22Rv1 (cell line): ENCODE measurements at regions not wholly inside any gene's neighbourhood (a gene's known extent, or its start where the extent isn't known, plus 50 kb on each side); places are given as distances from the start of the nearest gene placed in this dataset.

Source experiments
- ZFX ChIP-seq: fragments of 450-650 bp; IDR thresholded peaks from 2 replicates; pipeline ENCODE4 v1.6.1; 2017; ENCODE audit warnings: antibody characterized with exemption, borderline replicate concordance
- TF ChIP-seq, protein P1 (sequence below): fragments of 450-650 bp; IDR thresholded peaks from 2 replicates; pipeline ENCODE4 v1.5.1; 2017; ENCODE audit warnings: mild to moderate bottlenecking

DNA sequence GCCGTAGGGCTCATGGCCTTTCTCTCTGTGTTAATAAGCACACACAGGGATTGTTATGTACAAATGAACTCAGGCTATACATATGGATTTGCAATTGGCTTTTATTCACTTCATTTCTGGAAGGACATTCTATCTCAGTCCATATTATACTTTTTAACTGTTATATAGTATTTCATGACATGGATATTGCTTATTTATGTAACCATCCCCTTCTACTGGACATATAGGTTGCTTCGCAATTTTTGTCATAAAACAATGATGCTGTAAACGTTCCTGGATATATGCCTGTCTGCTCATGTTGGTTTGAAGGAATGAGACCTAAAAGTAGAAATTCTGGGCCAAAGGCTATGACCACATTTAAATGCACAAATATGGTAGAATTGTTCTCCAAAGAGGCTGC, 158.1 kb downstream of the BCOR start:
- TF ChIP-seq, protein P1, sequence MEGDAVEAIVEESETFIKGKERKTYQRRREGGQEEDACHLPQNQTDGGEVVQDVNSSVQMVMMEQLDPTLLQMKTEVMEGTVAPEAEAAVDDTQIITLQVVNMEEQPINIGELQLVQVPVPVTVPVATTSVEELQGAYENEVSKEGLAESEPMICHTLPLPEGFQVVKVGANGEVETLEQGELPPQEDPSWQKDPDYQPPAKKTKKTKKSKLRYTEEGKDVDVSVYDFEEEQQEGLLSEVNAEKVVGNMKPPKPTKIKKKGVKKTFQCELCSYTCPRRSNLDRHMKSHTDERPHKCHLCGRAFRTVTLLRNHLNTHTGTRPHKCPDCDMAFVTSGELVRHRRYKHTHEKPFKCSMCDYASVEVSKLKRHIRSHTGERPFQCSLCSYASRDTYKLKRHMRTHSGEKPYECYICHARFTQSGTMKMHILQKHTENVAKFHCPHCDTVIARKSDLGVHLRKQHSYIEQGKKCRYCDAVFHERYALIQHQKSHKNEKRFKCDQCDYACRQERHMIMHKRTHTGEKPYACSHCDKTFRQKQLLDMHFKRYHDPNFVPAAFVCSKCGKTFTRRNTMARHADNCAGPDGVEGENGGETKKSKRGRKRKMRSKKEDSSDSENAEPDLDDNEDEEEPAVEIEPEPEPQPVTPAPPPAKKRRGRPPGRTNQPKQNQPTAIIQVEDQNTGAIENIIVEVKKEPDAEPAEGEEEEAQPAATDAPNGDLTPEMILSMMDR, result no peak
- no peak for TF ChIP-seq ZFX
